ENCODE measurements at regions not wholly inside any gene's neighbourhood (a gene's known extent, or its start where the extent isn't known, plus 50 kb on each side); places are given as distances from the start of the nearest gene placed in this dataset.

GRCh38 chr2:150888337-150888736, 373.3 kb downstream of the RBM43 start:
- H3K4me1 Mint-ChIP-seq, result peaks cover 5% of the 10 kb centered on the region
- DNase-seq (ENCODE audit: low read depth, low spot score), result no peak
- H3K4me3 Mint-ChIP-seq, result no peak overlapping the region
- peaks cover 7% of the 10 kb centered on the region for H3K9me3 Mint-ChIP-seq
- peaks cover 8% of the 10 kb centered on the region for H3K36me3 Mint-ChIP-seq (ENCODE audit: low read depth)
- TF ChIP-seq CTCF (conservative IDR thresholded peaks at IDR 0.05), result no peak
- no peaks in the 10 kb centered on the region for H3K27me3 Mint-ChIP-seq (ENCODE audit: low read depth)
- H3K27ac Mint-ChIP-seq (ENCODE audit: unreplicated experiment), result no peak overlapping the region

- peaks cover 6% of the 10 kb centered on the region for H3K9me3 Mint-ChIP-seq
- no peak for DNase-seq (ENCODE audit: low read depth, low spot score)
- H3K27ac Mint-ChIP-seq (ENCODE audit: unreplicated experiment), result no peak overlapping the region
These were observed 373.7 kb downstream of the RBM43 start for GRCh38 chr2:150887926-150888325.

GRCh38 chr2:150885774-150886386, 375.8 kb downstream of the RBM43 start:
- Mint-ChIP-seq H3K4me1 (peaks cover 8% of the 10 kb centered on the region), H3K36me3 (ENCODE audit: low read depth) (peaks cover 4% of the 10 kb centered on the region), H3K27me3 (ENCODE audit: low read depth) (no peaks in the 10 kb centered on the region), H3K9me3 (peaks cover 7% of the 10 kb centered on the region), H3K27ac (ENCODE audit: unreplicated experiment) (no peak overlapping the region), H3K4me3 (no peak overlapping the region)
- no peak for DNase-seq (ENCODE audit: low read depth, low spot score)
- TF ChIP-seq CTCF (conservative IDR thresholded peaks at IDR 0.05), result no peak

More at GRCh38 chr2:150887926-150888325, 373.7 kb downstream of the RBM43 start:
- Mint-ChIP-seq H3K4me3 (no peak overlapping the region), H3K27me3 (ENCODE audit: low read depth) (no peaks in the 10 kb centered on the region), H3K4me1 (peaks cover 7% of the 10 kb centered on the region), H3K36me3 (ENCODE audit: low read depth) (peaks cover 8% of the 10 kb centered on the region)
- no peak for TF ChIP-seq CTCF (conservative IDR thresholded peaks at IDR 0.05)

- peaks cover 7% of the 10 kb centered on the region for H3K9me3 Mint-ChIP-seq
- H3K36me3 Mint-ChIP-seq (ENCODE audit: low read depth), result peaks cover 6% of the 10 kb centered on the region
- peaks cover 8% of the 10 kb centered on the region for H3K4me1 Mint-ChIP-seq
- DNase-seq (ENCODE audit: low read depth, low spot score), result no peak
- no peaks in the 10 kb centered on the region for H3K27me3 Mint-ChIP-seq (ENCODE audit: low read depth)
- no peak for TF ChIP-seq CTCF (conservative IDR thresholded peaks at IDR 0.05)
- no peak overlapping the region for H3K4me3 Mint-ChIP-seq
- no peak overlapping the region for H3K27ac Mint-ChIP-seq (ENCODE audit: unreplicated experiment)
These were observed 376.4 kb downstream of the RBM43 start for GRCh38 chr2:150885236-150885635.

GRCh38 chr2:150883613-150883895, 378.1 kb downstream of the RBM43 start:
- Mint-ChIP-seq H3K36me3 (ENCODE audit: low read depth) (peaks cover 13% of the 10 kb centered on the region), H3K9me3 (peaks cover 13% of the 10 kb centered on the region), H3K4me1 (peaks cover 11% of the 10 kb centered on the region), H3K27ac (ENCODE audit: unreplicated experiment) (no peak overlapping the region), H3K4me3 (no peak overlapping the region), H3K27me3 (ENCODE audit: low read depth) (no peaks in the 10 kb centered on the region)
- no peak for DNase-seq (ENCODE audit: low read depth, low spot score)
- TF ChIP-seq CTCF (conservative IDR thresholded peaks at IDR 0.05), result no peak

All from neural crest cell (in vitro differentiated cells).